ENCODE measurements at regions not wholly inside any gene's neighbourhood (a gene's known extent, or its start where the extent isn't known, plus 50 kb on each side); places are given as distances from the start of the nearest gene placed in this dataset.

- TF ChIP-seq, protein P1, sequence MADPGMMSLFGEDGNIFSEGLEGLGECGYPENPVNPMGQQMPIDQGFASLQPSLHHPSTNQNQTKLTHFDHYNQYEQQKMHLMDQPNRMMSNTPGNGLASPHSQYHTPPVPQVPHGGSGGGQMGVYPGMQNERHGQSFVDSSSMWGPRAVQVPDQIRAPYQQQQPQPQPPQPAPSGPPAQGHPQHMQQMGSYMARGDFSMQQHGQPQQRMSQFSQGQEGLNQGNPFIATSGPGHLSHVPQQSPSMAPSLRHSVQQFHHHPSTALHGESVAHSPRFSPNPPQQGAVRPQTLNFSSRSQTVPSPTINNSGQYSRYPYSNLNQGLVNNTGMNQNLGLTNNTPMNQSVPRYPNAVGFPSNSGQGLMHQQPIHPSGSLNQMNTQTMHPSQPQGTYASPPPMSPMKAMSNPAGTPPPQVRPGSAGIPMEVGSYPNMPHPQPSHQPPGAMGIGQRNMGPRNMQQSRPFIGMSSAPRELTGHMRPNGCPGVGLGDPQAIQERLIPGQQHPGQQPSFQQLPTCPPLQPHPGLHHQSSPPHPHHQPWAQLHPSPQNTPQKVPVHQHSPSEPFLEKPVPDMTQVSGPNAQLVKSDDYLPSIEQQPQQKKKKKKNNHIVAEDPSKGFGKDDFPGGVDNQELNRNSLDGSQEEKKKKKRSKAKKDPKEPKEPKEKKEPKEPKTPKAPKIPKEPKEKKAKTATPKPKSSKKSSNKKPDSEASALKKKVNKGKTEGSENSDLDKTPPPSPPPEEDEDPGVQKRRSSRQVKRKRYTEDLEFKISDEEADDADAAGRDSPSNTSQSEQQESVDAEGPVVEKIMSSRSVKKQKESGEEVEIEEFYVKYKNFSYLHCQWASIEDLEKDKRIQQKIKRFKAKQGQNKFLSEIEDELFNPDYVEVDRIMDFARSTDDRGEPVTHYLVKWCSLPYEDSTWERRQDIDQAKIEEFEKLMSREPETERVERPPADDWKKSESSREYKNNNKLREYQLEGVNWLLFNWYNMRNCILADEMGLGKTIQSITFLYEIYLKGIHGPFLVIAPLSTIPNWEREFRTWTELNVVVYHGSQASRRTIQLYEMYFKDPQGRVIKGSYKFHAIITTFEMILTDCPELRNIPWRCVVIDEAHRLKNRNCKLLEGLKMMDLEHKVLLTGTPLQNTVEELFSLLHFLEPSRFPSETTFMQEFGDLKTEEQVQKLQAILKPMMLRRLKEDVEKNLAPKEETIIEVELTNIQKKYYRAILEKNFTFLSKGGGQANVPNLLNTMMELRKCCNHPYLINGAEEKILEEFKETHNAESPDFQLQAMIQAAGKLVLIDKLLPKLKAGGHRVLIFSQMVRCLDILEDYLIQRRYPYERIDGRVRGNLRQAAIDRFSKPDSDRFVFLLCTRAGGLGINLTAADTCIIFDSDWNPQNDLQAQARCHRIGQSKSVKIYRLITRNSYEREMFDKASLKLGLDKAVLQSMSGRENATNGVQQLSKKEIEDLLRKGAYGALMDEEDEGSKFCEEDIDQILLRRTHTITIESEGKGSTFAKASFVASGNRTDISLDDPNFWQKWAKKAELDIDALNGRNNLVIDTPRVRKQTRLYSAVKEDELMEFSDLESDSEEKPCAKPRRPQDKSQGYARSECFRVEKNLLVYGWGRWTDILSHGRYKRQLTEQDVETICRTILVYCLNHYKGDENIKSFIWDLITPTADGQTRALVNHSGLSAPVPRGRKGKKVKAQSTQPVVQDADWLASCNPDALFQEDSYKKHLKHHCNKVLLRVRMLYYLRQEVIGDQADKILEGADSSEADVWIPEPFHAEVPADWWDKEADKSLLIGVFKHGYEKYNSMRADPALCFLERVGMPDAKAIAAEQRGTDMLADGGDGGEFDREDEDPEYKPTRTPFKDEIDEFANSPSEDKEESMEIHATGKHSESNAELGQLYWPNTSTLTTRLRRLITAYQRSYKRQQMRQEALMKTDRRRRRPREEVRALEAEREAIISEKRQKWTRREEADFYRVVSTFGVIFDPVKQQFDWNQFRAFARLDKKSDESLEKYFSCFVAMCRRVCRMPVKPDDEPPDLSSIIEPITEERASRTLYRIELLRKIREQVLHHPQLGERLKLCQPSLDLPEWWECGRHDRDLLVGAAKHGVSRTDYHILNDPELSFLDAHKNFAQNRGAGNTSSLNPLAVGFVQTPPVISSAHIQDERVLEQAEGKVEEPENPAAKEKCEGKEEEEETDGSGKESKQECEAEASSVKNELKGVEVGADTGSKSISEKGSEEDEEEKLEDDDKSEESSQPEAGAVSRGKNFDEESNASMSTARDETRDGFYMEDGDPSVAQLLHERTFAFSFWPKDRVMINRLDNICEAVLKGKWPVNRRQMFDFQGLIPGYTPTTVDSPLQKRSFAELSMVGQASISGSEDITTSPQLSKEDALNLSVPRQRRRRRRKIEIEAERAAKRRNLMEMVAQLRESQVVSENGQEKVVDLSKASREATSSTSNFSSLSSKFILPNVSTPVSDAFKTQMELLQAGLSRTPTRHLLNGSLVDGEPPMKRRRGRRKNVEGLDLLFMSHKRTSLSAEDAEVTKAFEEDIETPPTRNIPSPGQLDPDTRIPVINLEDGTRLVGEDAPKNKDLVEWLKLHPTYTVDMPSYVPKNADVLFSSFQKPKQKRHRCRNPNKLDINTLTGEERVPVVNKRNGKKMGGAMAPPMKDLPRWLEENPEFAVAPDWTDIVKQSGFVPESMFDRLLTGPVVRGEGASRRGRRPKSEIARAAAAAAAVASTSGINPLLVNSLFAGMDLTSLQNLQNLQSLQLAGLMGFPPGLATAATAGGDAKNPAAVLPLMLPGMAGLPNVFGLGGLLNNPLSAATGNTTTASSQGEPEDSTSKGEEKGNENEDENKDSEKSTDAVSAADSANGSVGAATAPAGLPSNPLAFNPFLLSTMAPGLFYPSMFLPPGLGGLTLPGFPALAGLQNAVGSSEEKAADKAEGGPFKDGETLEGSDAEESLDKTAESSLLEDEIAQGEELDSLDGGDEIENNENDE (IDR thresholded peaks at IDR 0.05; ENCODE audit: low read depth, low read length) = no peak
- TF ChIP-seq TEAD2 (tag; IDR thresholded peaks at IDR 0.05) (no peak), HNRNPLL (IDR thresholded peaks at IDR 0.05; ENCODE audit: low read depth, low read length, poor library complexity, severe bottlenecking) (no peak), FOXJ3 (CRISPR knock-in tag; IDR thresholded peaks at IDR 0.05) (no peak), U2AF1 (optimal IDR thresholded peaks at IDR 0.05; ENCODE audit: low read depth, low read length) (no peak)
- TF ChIP-seq, protein P2, sequence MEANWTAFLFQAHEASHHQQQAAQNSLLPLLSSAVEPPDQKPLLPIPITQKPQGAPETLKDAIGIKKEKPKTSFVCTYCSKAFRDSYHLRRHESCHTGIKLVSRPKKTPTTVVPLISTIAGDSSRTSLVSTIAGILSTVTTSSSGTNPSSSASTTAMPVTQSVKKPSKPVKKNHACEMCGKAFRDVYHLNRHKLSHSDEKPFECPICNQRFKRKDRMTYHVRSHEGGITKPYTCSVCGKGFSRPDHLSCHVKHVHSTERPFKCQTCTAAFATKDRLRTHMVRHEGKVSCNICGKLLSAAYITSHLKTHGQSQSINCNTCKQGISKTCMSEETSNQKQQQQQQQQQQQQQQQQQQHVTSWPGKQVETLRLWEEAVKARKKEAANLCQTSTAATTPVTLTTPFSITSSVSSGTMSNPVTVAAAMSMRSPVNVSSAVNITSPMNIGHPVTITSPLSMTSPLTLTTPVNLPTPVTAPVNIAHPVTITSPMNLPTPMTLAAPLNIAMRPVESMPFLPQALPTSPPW (CRISPR knock-in tag; IDR thresholded peaks at IDR 0.05) = no peak
These were observed 847.8 kb downstream of the QKI start (continued) for GRCh38 chr6:164262348-164262747.

Data from K562 (cell line).